Effector memory CD8-positive, alpha-beta T cell (primary cell): ENCODE measurements at regions not wholly inside any gene's neighbourhood (a gene's known extent, or its start where the extent isn't known, plus 50 kb on each side); places are given as distances from the start of the nearest gene placed in this dataset.

ENCODE experiments used
- ATAC-seq: fragments of 150-1000 bp; cut with Tn5 transposase; replicated peaks from 2 replicates; pipeline ENCODE4 v1.10.0; 2021; ENCODE audit warnings: mild to moderate bottlenecking, moderate library complexity
- DNase-seq, 3 experiments: peaks; one replicate each; pipeline ENCODE4 v3.0.0; 2021
- H3K27ac Mint-ChIP-seq, 2 donors: one replicate each; pipeline ENCODE4 v1.8.0; 2022; ENCODE audit warnings: mild to moderate bottlenecking in 2 of 2, mixed read lengths in 2 of 2, moderate library complexity in 2 of 2
- H3K27me3 Mint-ChIP-seq, 2 donors: one replicate each; pipeline ENCODE4 v1.8.0; 2022; ENCODE audit warnings: mixed read lengths in 2 of 2
- H3K36me3 Mint-ChIP-seq: one replicate; pipeline ENCODE4 v1.8.0; 2022; ENCODE audit warnings: mild to moderate bottlenecking, moderate library complexity, mixed read lengths; ENCODE audit not compliant: insufficient read depth
- H3K4me1 Mint-ChIP-seq, 2 donors: one replicate each; pipeline ENCODE4 v1.8.0; 2022; ENCODE audit warnings: low read depth in 2 of 2, mixed read lengths in 2 of 2
- H3K4me3 Mint-ChIP-seq, 2 donors: one replicate each; pipeline ENCODE4 v1.8.0; 2022; ENCODE audit warnings: mild to moderate bottlenecking in 2 of 2, mixed read lengths in 2 of 2, moderate library complexity in 2 of 2
- H3K9me3 Mint-ChIP-seq, 2 donors: one replicate each; pipeline ENCODE4 v1.8.0; 2022; ENCODE audit warnings: mixed read lengths in 2 of 2

DNA sequence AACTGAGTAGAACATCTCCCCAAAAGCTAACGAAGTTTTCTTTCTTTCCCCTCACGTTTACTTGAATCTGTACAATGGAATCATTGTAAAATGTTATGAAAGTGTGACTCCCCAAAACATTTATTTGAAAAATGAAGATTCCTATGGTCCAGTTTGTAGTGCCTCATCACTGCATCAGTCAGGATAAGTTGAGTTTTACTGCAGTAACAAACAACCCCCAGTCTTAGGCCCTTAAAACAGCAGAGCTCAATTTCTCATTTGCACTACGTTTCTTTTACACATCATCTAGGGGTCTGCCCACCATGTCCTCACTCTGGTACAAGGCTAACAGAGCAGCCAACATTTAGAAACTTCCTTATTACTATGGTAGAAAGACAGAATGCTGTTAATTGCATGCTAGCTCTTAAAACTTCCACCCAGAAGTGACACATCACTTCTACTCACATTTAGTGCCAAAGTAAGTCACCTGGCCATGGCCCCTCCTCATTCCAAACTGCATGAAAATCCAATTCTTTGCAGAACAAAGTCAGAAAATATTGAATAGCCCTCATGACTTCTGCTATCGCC is 546.4 kb downstream of the MED13L start:
- peaks cover 7 to 16% of the 10 kb centered on the region in 2 donors for H3K9me3 Mint-ChIP-seq
- no peaks in the 10 kb centered on the region for H3K36me3 Mint-ChIP-seq
- peaks cover 0 to 5% of the 10 kb centered on the region in 2 donors for H3K27me3 Mint-ChIP-seq
- no peaks in the 10 kb centered on the region for H3K4me1 Mint-ChIP-seq
- DNase-seq (no peak), ATAC-seq (no peak)
- H3K27ac Mint-ChIP-seq = no peak overlapping the region
- H3K4me3 Mint-ChIP-seq = no peak overlapping the region

DNA sequence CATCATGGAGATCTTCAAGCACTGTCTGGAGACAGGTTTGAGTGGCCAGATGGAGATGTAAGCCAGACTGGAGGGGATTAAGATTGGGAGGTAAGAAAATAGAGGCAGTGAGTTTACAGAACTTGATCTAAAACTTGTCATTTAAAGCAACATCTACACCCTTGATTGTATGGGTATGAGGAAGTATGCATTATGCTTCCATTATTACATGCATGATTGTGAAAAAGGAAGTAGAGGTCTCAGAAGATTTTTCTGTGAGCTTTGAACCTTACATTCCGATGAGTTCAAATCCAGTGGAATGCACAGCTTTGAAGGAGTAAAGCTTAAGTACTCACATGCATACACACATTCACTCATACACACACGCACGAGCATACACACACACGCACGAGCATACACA is 550.8 kb downstream of the MED13L start:
- peaks cover 0 to 6% of the 10 kb centered on the region in 2 donors for H3K27me3 Mint-ChIP-seq
- H3K9me3 Mint-ChIP-seq = peaks cover 10 to 16% of the 10 kb centered on the region in 2 donors
- ATAC-seq (no peak), DNase-seq (no peak)
- H3K4me1 Mint-ChIP-seq = no peaks in the 10 kb centered on the region
- no peak overlapping the region for H3K4me3 Mint-ChIP-seq
- no peaks in the 10 kb centered on the region for H3K36me3 Mint-ChIP-seq
- no peak overlapping the region for H3K27ac Mint-ChIP-seq

DNA sequence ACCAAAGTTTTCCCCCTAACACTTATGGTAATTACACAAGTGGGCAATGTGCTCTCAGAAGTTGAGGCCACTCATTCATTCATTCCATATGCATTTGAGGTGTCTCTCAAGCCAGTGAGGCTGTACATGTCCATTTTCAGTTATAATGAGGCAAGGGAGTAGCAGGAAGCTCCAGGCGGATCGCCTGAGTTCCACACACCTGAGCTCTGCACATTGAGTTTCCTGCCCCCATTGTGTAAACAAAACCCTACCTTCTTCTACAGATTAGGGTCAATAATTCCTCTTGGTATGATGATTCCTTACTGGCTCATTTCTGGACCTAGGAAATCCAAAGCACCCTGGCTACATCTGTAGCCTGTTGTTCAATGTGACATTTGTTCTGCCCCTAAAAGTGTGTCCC is 555.3 kb downstream of the MED13L start:
- Mint-ChIP-seq H3K4me3 (no peak overlapping the region), H3K9me3 (peaks cover 8% of the 10 kb centered on the region in 2 donors), H3K27me3 (peaks cover 0 to 6% of the 10 kb centered on the region in 2 donors), H3K36me3 (no peaks in the 10 kb centered on the region), H3K4me1 (no peaks in the 10 kb centered on the region), H3K27ac (no peak overlapping the region)
- no peak for DNase-seq
- ATAC-seq = no peak

DNA sequence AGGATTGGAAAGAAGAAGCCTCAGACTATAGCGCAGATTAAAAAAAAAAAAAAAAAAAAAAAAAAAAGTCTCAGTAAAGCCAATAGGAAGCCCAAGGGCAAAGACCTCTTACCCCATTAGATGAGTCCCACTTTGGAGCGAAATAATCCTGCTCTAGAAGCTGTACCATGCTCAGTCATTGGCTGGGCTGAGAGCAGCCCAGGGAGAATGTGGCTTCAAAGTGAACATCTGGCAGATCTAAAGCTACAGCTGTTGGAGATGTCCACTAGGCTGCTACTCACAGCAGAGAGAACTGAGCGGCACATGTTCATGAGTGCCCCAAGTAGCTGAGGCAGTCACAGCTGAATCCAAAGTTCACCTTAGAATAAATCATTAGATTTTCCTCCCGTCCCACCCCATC is 560.9 kb downstream of the MED13L start:
- no peak for DNase-seq
- no peaks in the 10 kb centered on the region for H3K4me1 Mint-ChIP-seq
- no peak for ATAC-seq
- H3K36me3 Mint-ChIP-seq = no peaks in the 10 kb centered on the region
- no peak overlapping the region for H3K4me3 Mint-ChIP-seq
- H3K27me3 Mint-ChIP-seq = no peaks in the 10 kb centered on the region
- H3K9me3 Mint-ChIP-seq = peaks cover 5% of the 10 kb centered on the region in 2 donors
- H3K27ac Mint-ChIP-seq = no peak overlapping the region

DNA sequence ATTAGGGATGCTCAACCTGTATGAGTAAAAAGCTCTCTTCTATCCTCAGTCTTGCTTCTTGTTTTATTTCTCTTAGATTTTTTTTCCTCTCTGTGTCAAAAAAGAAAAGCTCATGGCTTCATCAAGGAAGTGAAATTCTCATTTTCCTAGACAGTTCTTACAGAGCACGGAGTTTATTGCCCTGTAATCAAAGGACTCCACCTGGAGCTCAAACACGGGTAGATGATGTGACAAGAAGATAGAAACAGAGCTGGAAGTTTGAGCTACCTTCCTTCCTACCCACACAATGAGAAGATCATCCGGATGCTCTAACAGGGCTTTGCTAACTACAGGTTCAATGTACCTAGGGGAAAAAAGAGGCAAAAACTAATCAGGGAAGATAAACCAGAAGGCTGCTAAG is 564.8 kb downstream of the MED13L start:
- ATAC-seq (no peak), DNase-seq (no peak)
- Mint-ChIP-seq H3K4me1 (no peaks in the 10 kb centered on the region), H3K9me3 (peaks cover 9 to 11% of the 10 kb centered on the region in 2 donors), H3K27ac (no peak overlapping the region), H3K4me3 (no peak overlapping the region), H3K36me3 (no peaks in the 10 kb centered on the region), H3K27me3 (no peaks in the 10 kb centered on the region)

DNA sequence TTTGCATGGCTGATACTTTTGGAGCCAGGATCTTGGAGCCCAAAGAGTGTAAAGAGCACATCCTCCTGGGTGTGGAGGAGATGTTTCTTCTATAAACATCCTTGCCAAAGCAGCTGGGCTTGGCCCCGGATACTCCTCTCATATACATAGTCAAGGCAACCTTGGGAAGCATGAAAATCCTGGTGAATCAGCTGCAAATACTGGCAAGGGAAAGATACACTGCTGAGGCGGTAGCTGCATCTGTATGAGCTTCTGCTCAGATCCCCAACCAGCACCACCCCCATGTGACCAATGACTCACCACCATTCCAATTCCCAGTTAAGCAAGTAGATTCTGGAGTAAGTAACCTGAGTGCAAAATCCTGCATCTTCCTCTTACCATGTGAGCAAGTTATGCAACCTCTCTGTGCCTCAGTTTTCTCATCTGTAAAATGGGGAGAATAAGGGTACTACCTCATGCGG is 567.4 kb downstream of the MED13L start:
- Mint-ChIP-seq H3K27me3 (no peaks in the 10 kb centered on the region), H3K27ac (no peak overlapping the region), H3K36me3 (no peaks in the 10 kb centered on the region), H3K4me1 (no peaks in the 10 kb centered on the region), H3K9me3 (peaks cover 13 to 27% of the 10 kb centered on the region in 2 donors), H3K4me3 (no peak overlapping the region)
- DNase-seq = no peak
- ATAC-seq = no peak

DNA sequence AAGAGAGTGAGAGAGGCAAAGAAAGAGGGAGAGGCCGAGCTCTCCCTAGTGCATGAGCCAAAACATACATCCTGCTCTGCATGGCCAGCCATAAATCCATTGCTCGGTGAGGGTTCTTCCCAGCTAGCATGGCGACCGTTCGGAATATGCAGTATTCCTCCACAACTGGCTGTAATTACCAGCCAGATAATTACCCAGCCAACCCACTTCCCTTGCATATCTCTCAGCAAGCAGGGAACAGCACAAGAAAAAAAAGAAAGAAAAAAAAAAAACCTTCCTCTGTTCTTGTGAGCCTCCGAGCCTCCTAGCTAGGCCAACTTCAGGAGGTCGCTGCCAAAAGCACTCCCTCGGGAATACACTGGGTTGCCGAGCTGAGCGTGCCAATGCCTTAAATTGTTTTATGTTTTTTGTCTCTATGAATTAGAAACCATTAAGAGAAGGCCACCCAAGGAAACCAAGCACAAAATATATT is 567.9 kb downstream of the MED13L start:
- H3K4me3 Mint-ChIP-seq = no peak overlapping the region
- H3K36me3 Mint-ChIP-seq = no peaks in the 10 kb centered on the region
- H3K9me3 Mint-ChIP-seq = peaks cover 13 to 32% of the 10 kb centered on the region in 2 donors
- DNase-seq = no peak
- no peak overlapping the region for H3K27ac Mint-ChIP-seq
- no peaks in the 10 kb centered on the region for H3K27me3 Mint-ChIP-seq
- H3K4me1 Mint-ChIP-seq = no peaks in the 10 kb centered on the region
- no peak for ATAC-seq

DNA sequence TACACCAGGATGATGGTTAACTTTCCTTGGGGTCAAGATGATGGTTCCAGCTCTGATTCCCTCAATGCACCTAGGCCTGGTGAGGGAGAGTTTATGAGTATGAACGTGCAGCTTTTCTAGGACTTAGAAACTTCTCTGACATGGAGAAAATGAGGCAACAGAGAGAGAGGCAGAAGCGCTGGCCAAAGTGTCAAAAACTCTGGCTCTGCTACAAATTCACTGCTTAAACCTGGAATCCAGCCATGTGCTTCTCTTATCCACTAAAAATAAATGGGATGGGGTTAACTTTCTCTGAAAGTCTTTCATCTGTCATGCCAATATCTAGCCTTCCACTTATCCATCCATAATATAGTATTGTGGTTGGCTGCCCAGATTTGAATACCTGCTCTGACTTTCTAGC is 568.7 kb downstream of the MED13L start:
- no peak overlapping the region for H3K4me3 Mint-ChIP-seq
- H3K27me3 Mint-ChIP-seq = no peaks in the 10 kb centered on the region
- H3K36me3 Mint-ChIP-seq = no peaks in the 10 kb centered on the region
- ATAC-seq (no peak), DNase-seq (no peak)
- H3K9me3 Mint-ChIP-seq = peaks cover 13 to 32% of the 10 kb centered on the region in 2 donors
- H3K4me1 Mint-ChIP-seq = no peaks in the 10 kb centered on the region
- H3K27ac Mint-ChIP-seq = no peak overlapping the region

DNA sequence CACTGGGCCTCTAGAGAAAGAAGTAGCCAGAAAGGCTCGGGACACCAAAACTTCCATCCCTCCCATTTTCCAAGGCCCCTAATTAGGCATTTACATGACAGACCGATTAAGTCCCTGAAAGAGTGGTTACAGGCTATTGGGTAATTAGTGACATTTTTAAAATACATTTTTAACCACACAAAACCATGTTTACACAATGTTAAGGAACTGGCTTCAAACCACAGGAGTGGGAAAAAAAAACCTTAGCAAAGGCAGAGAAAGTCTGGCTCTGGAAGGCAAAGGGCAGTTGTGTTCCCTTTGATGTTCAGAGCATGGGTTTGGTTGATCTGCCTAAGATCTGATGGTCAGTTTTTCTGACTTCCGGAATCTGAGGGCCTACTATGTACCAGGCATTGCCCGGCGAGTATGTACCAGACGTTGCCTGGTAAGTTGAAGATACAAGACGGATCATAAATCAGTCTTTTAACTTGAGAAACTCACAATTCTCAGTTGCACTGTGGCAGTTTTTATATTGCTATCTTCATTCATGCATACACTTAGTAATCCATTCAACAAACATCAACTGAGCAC is 576.5 kb downstream of the MED13L start:
- Mint-ChIP-seq H3K27me3 (no peaks in the 10 kb centered on the region), H3K4me3 (no peak overlapping the region), H3K4me1 (no peaks in the 10 kb centered on the region), H3K9me3 (peaks cover 3 to 27% of the 10 kb centered on the region in 2 donors), H3K36me3 (no peaks in the 10 kb centered on the region), H3K27ac (no peak overlapping the region)
- no peak for ATAC-seq
- no peak for DNase-seq

DNA sequence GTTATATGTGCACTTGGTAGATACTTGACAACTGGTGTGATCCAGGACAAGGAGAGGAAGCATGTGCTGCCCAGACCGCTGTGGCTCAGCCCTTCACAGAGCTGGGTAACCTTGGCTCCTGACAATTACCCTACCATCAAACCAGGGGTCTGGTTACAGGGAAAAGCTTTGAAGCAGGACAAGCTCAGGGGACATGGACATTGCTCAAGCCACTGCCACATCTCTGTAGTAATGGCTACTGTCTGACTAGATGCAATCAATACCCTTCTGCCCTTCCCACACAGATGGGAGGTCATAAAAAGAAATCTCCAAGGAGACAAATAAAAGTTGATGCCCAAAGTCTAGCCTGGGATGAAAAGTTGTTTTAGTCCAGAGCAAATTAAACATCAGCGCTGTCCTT is 577.4 kb downstream of the MED13L start:
- DNase-seq (no peak), ATAC-seq (no peak)
- Mint-ChIP-seq H3K27ac (no peak overlapping the region), H3K36me3 (no peaks in the 10 kb centered on the region), H3K4me1 (no peaks in the 10 kb centered on the region), H3K4me3 (no peak overlapping the region), H3K9me3 (peaks cover 2 to 18% of the 10 kb centered on the region in 2 donors), H3K27me3 (no peaks in the 10 kb centered on the region)

DNA sequence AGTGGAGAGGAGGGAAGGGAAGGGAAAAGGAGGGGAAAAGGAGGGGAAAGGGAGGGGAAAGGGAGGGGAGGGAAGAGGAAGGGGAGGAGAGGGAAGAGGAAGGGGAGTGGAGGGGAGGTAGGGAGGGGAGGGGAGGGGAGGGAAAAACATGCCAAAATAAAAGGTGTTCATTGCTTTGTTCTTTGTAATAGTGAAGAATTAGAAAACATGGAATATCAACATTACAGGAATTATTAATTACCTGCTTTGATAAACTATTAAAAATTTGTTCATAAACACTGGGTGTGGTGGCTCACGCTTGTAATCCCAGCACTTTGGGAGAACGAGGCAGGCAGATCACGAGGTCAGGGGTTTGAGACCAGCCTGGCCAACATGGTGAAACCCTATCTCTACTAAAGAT is 579.2 kb downstream of the MED13L start:
- no peak for ATAC-seq
- no peak for DNase-seq
- H3K9me3 Mint-ChIP-seq = peaks cover 2 to 13% of the 10 kb centered on the region in 2 donors
- no peaks in the 10 kb centered on the region for H3K4me1 Mint-ChIP-seq
- H3K4me3 Mint-ChIP-seq = no peak overlapping the region
- H3K27me3 Mint-ChIP-seq = no peaks in the 10 kb centered on the region
- no peak overlapping the region for H3K27ac Mint-ChIP-seq
- no peaks in the 10 kb centered on the region for H3K36me3 Mint-ChIP-seq

DNA sequence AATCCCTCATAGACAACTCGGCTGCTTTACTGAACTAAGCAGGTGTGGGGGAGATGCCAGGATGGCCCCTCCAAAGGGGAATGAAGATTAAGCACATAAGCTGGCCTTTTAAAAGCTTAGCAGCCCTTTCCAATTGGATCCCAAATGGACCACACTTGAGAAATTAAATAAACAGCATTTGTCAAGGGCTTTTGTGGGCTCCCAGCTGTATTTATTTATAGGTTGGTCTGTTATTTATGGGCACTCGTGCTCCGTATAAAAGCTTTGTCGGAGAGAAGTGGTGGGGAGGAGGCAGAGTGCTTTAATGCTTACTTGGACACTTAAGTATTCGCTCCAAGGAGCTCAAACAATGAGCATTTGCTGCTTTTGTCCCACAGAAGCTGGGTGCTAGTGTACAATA is 580.2 kb downstream of the MED13L start:
- no peaks in the 10 kb centered on the region for H3K27me3 Mint-ChIP-seq

DNA sequence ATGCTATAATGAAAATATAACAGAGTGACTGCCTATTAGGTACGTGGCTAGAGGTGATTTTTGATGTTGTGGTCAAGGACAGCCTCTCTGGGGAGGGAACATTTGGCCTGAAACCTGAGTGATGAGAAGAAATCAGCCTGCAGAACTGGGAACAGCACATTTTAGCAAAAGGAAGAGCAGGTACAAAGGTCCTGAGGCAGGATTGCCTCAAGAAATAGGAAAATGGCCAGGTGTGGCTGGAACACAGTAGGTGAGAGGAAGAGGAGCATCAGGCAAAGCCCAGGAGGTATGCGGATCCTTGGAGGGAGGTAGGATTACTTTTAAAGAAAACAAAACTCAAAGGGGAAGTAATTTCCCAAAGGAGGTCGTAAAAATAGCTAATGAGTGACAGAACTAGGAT is 582.9 kb downstream of the MED13L start:
- no peaks in the 10 kb centered on the region for H3K36me3 Mint-ChIP-seq
- H3K27ac Mint-ChIP-seq = no peak overlapping the region
- H3K27me3 Mint-ChIP-seq = no peaks in the 10 kb centered on the region
- no peaks in the 10 kb centered on the region for H3K4me1 Mint-ChIP-seq
- H3K4me3 Mint-ChIP-seq = no peak overlapping the region
- H3K9me3 Mint-ChIP-seq = peaks cover 2 to 10% of the 10 kb centered on the region in 2 donors
- ATAC-seq = no peak
- DNase-seq = no peak

More for the DNA sequence above, 580.2 kb downstream of the MED13L start:
- Mint-ChIP-seq H3K27ac (no peak overlapping the region), H3K36me3 (no peaks in the 10 kb centered on the region), H3K4me1 (no peaks in the 10 kb centered on the region), H3K9me3 (peaks cover 2 to 12% of the 10 kb centered on the region in 2 donors), H3K4me3 (no peak overlapping the region)
- no peak for DNase-seq
- no peak for ATAC-seq

DNA sequence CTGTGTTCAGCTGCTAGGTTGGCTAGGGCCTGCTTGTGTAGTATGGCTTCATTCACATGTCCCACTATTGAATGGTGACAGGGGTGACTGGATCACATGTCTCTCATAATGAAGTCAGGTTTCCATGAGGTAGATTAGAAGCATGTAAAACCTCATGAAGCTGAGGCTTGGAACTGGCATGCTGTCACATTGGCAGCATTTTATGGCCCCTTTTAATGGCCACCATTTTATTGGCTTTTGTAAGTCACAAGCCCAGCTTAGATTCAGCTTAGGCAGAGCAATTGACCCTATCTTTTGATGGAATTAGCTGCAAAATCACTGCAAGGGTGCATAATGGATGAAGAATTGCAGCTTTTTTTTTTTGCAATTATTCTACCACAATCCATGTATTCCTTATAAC is 583.5 kb downstream of the MED13L start:
- ATAC-seq (no peak), DNase-seq (no peak)
- Mint-ChIP-seq H3K9me3 (peaks cover 2 to 13% of the 10 kb centered on the region in 2 donors), H3K4me3 (no peak overlapping the region), H3K27me3 (no peaks in the 10 kb centered on the region), H3K36me3 (no peaks in the 10 kb centered on the region), H3K4me1 (no peaks in the 10 kb centered on the region), H3K27ac (no peak overlapping the region)
